ENCODE measurements at regions not wholly inside any gene's neighbourhood (a gene's known extent, or its start where the extent isn't known, plus 50 kb on each side); places are given as distances from the start of the nearest gene placed in this dataset.

- TF ChIP-seq CTCF (CRISPR knock-in tag; IDR thresholded peaks at IDR 0.05) (no peak), CHD4 (IDR thresholded peaks at IDR 0.05; ENCODE audit: borderline replicate concordance, low read length) (no peak), ATAD3A (CRISPR knock-in tag; IDR thresholded peaks at IDR 0.05) (no peak), CEBPB (IDR thresholded peaks at IDR 0.05; ENCODE audit: borderline replicate concordance, low read depth, low read length) (no peak), MAX (IDR thresholded peaks at IDR 0.05) (no peak), TERF1 (CRISPR knock-in tag; IDR thresholded peaks at IDR 0.05) (no peak)
Observed at GRCh38 chr5:68356216-68356615, 140.7 kb downstream of the PIK3R1 start.

All from HepG2 (cell line).